ENCODE measurements at regions not wholly inside any gene's neighbourhood (a gene's known extent, or its start where the extent isn't known, plus 50 kb on each side); places are given as distances from the start of the nearest gene placed in this dataset.

- no peak for DNase-seq (ENCODE audit: low read depth)
- H3K4me3 ChIP-seq (ENCODE audit: low read depth, low read length) = no peak overlapping the region
- TF ChIP-seq POLR2A (IDR thresholded peaks at IDR 0.05; ENCODE audit: extremely low read depth, insufficient read length) (no peak), MYC (IDR thresholded peaks at IDR 0.05; ENCODE audit: low read depth, low read length) (no peak), CTCF (IDR thresholded peaks at IDR 0.05; ENCODE audit: low read depth, low read length) (no peak), MAX (IDR thresholded peaks at IDR 0.05; ENCODE audit: low read depth, low read length) (no peak)
These were observed 515.8 kb upstream of the ARRDC3 start for GRCh38 chr5:91898898-91899297.

GRCh38 chr5:91898019-91898418 is 514.9 kb upstream of the ARRDC3 start:
- TF ChIP-seq POLR2A (IDR thresholded peaks at IDR 0.05; ENCODE audit: extremely low read depth, insufficient read length) (no peak), MAX (IDR thresholded peaks at IDR 0.05; ENCODE audit: low read depth, low read length) (no peak), MYC (IDR thresholded peaks at IDR 0.05; ENCODE audit: low read depth, low read length) (no peak), CTCF (IDR thresholded peaks at IDR 0.05; ENCODE audit: low read depth, low read length) (no peak)
- no peak for DNase-seq (ENCODE audit: low read depth)
- no peak overlapping the region for H3K4me3 ChIP-seq (ENCODE audit: low read depth, low read length)

GRCh38 chr5:91888810-91889209 is 505.7 kb upstream of the ARRDC3 start:
- no peak for TF ChIP-seq POLR2A (IDR thresholded peaks at IDR 0.05; ENCODE audit: extremely low read depth, insufficient read length)
- no peak for TF ChIP-seq MAX (IDR thresholded peaks at IDR 0.05; ENCODE audit: low read depth, low read length)
- no peak for TF ChIP-seq CTCF (IDR thresholded peaks at IDR 0.05; ENCODE audit: low read depth, low read length)
- no peak for TF ChIP-seq MYC (IDR thresholded peaks at IDR 0.05; ENCODE audit: low read depth, low read length)
- H3K4me3 ChIP-seq (ENCODE audit: low read depth, low read length) = no peak overlapping the region
- no peak for DNase-seq (ENCODE audit: low read depth)

GRCh38 chr5:91885291-91886265 is 502.5 kb upstream of the ARRDC3 start:
- DNase-seq (ENCODE audit: low read depth) = no peak
- no peak overlapping the region for H3K4me3 ChIP-seq (ENCODE audit: low read depth, low read length)
- TF ChIP-seq MYC (IDR thresholded peaks at IDR 0.05; ENCODE audit: low read depth, low read length) (no peak), MAX (IDR thresholded peaks at IDR 0.05; ENCODE audit: low read depth, low read length) (no peak), POLR2A (IDR thresholded peaks at IDR 0.05; ENCODE audit: extremely low read depth, insufficient read length) (no peak), CTCF (IDR thresholded peaks at IDR 0.05; ENCODE audit: low read depth, low read length) (no peak)

- H3K4me3 ChIP-seq (ENCODE audit: low read depth, low read length) = no peak overlapping the region
- TF ChIP-seq MYC (IDR thresholded peaks at IDR 0.05; ENCODE audit: low read depth, low read length) (no peak), POLR2A (IDR thresholded peaks at IDR 0.05; ENCODE audit: extremely low read depth, insufficient read length) (no peak)
- DNase-seq (ENCODE audit: low read depth) = no peak
These were observed 500.9 kb upstream of the ARRDC3 start for GRCh38 chr5:91884036-91884435.

GRCh38 chr5:91875196-91875779 is 492.2 kb upstream of the ARRDC3 start:
- DNase-seq (ENCODE audit: low read depth) = no peak
- no peak for TF ChIP-seq MAX (IDR thresholded peaks at IDR 0.05; ENCODE audit: low read depth, low read length)
- no peak overlapping the region for H3K4me3 ChIP-seq (ENCODE audit: low read depth, low read length)

All from NB4 (cell line).